ENCODE measurements at regions not wholly inside any gene's neighbourhood (a gene's known extent, or its start where the extent isn't known, plus 50 kb on each side); places are given as distances from the start of the nearest gene placed in this dataset.
A peak's percentile ranks its signal among the peaks of the same experiment; 100 is the strongest.
"Not testable (repeated sequence)": the region's sequence is repeated elsewhere in the genome, so short reads cannot be mapped to it uniquely, and the experiment has no call there.

- H3K9ac ChIP-seq, result no peak overlapping the region
- H3K79me2 ChIP-seq (ENCODE audit: insufficient read depth), result no peaks in the 10 kb centered on the region
- TF ChIP-seq EZH2phosphoT487 (IDR thresholded peaks at IDR 0.05; ENCODE audit: insufficient read depth, low read depth) (no peak), EZH2 (IDR thresholded peaks at IDR 0.05; ENCODE audit: insufficient read depth, poor library complexity, severe bottlenecking) (no peak)
- peak; percentile 16 for DNase-seq
- H2AFZ ChIP-seq, result no peak overlapping the region
- H3K27ac ChIP-seq, result no peak overlapping the region
- no peaks in the 10 kb centered on the region for H4K20me1 ChIP-seq (ENCODE audit: insufficient read depth)
- WGBS, 2 experiments (ENCODE audit: low coverage in 1 of 2, low lambda C conversion rate in 2 of 2, missing lambda C conversion rate in 2 of 2), result 5 to 12% methylated on average over 1 of the region's 1 CpG
- H3K9me2 ChIP-seq (ENCODE audit: insufficient read depth), result no peaks in the 10 kb centered on the region
- no peak overlapping the region for H3K4me3 ChIP-seq
- H3K9me3 ChIP-seq (ENCODE audit: low read depth), result no peaks in the 10 kb centered on the region
- H3K27me3 ChIP-seq (replicated peaks; ENCODE audit: insufficient read depth), result no peaks in the 10 kb centered on the region
- no peaks in the 10 kb centered on the region for H3F3A ChIP-seq (ENCODE audit: insufficient read depth)
- in situ Hi-C loops (cut with MboI), result no loop called here
- H3K36me3 ChIP-seq (ENCODE audit: low read depth), result no peaks in the 10 kb centered on the region
- H3K4me2 ChIP-seq (ENCODE audit: unreplicated experiment), result no peak overlapping the region
- H3K4me1 ChIP-seq (ENCODE audit: insufficient read depth), result no peaks in the 10 kb centered on the region
These were observed 213.3 kb upstream of the FBXL7 start for GRCh38 chr5:15286650-15287049.

GRCh38 chr5:15285901-15286583 is 213.9 kb upstream of the FBXL7 start:
- DNase-seq, result peak; percentile 65
- peak overlapping the region; percentile 45; the same call in 1 of the 2 replicates for H2AFZ ChIP-seq
- no peak overlapping the region for H3K4me3 ChIP-seq

GRCh38 chr5:15284706-15285105 is 215.3 kb upstream of the FBXL7 start:
- H3K27me3 ChIP-seq (replicated peaks; ENCODE audit: insufficient read depth), result no peaks in the 10 kb centered on the region
- H3K79me2 ChIP-seq (ENCODE audit: insufficient read depth), result no peaks in the 10 kb centered on the region
- H3K4me1 ChIP-seq (ENCODE audit: insufficient read depth), result no peaks in the 10 kb centered on the region
- in situ Hi-C loops (cut with MboI), result no loop called here
- H3K27ac ChIP-seq, result no peak overlapping the region
- no peak overlapping the region for H2AFZ ChIP-seq
- H3K9me2 ChIP-seq (ENCODE audit: insufficient read depth), result no peaks in the 10 kb centered on the region
- H3K4me2 ChIP-seq (ENCODE audit: unreplicated experiment), result no peak overlapping the region
- H3F3A ChIP-seq (ENCODE audit: insufficient read depth), result no peaks in the 10 kb centered on the region
- no peaks in the 10 kb centered on the region for H3K36me3 ChIP-seq (ENCODE audit: low read depth)
- no peaks in the 10 kb centered on the region for H3K9me3 ChIP-seq (ENCODE audit: low read depth)
- H4K20me1 ChIP-seq (ENCODE audit: insufficient read depth), result no peaks in the 10 kb centered on the region
- H3K4me3 ChIP-seq, result no peak overlapping the region
- H3K9ac ChIP-seq, result no peak overlapping the region
- TF ChIP-seq EZH2phosphoT487 (IDR thresholded peaks at IDR 0.05; ENCODE audit: insufficient read depth, low read depth) (no peak), EZH2 (IDR thresholded peaks at IDR 0.05; ENCODE audit: insufficient read depth, poor library complexity, severe bottlenecking) (no peak)
- no peak for DNase-seq

More at GRCh38 chr5:15285901-15286583, 213.9 kb upstream of the FBXL7 start:
- H3K36me3 ChIP-seq (ENCODE audit: low read depth), result no peaks in the 10 kb centered on the region
- no peaks in the 10 kb centered on the region for H3K9me2 ChIP-seq (ENCODE audit: insufficient read depth)
- H4K20me1 ChIP-seq (ENCODE audit: insufficient read depth), result no peaks in the 10 kb centered on the region
- no peaks in the 10 kb centered on the region for H3F3A ChIP-seq (ENCODE audit: insufficient read depth)
- 32% methylated on average over 5 of the region's 5 CpGs for WGBS, 2 experiments (ENCODE audit: low coverage in 1 of 2, low lambda C conversion rate in 2 of 2, missing lambda C conversion rate in 2 of 2)
- in situ Hi-C loops (cut with MboI), result no loop called here
- H3K27me3 ChIP-seq (replicated peaks; ENCODE audit: insufficient read depth), result no peaks in the 10 kb centered on the region
- TF ChIP-seq EZH2 (IDR thresholded peaks at IDR 0.05; ENCODE audit: insufficient read depth, poor library complexity, severe bottlenecking), result no peak
- no peak for TF ChIP-seq EZH2phosphoT487 (IDR thresholded peaks at IDR 0.05; ENCODE audit: insufficient read depth, low read depth)
- no peak overlapping the region for H3K4me2 ChIP-seq (ENCODE audit: unreplicated experiment)
- no peaks in the 10 kb centered on the region for H3K4me1 ChIP-seq (ENCODE audit: insufficient read depth)
- no peak overlapping the region for H3K9ac ChIP-seq
- no peaks in the 10 kb centered on the region for H3K79me2 ChIP-seq (ENCODE audit: insufficient read depth)
- no peaks in the 10 kb centered on the region for H3K9me3 ChIP-seq (ENCODE audit: low read depth)
- no peak overlapping the region for H3K27ac ChIP-seq

GRCh38 chr5:15283076-15283475 is 216.9 kb upstream of the FBXL7 start:
- no peak overlapping the region for H3K4me2 ChIP-seq (ENCODE audit: unreplicated experiment)
- H3K36me3 ChIP-seq (ENCODE audit: low read depth), result no peaks in the 10 kb centered on the region
- TF ChIP-seq EZH2 (IDR thresholded peaks at IDR 0.05; ENCODE audit: insufficient read depth, poor library complexity, severe bottlenecking) (no peak), EZH2phosphoT487 (IDR thresholded peaks at IDR 0.05; ENCODE audit: insufficient read depth, low read depth) (no peak)
- H3K4me3 ChIP-seq, result no peak overlapping the region
- no peaks in the 10 kb centered on the region for H3K79me2 ChIP-seq (ENCODE audit: insufficient read depth)
- H3K27ac ChIP-seq, result no peak overlapping the region
- no peaks in the 10 kb centered on the region for H3K9me3 ChIP-seq (ENCODE audit: low read depth)
- no peaks in the 10 kb centered on the region for H3K4me1 ChIP-seq (ENCODE audit: insufficient read depth)
- WGBS, 2 experiments (ENCODE audit: low coverage in 1 of 2, low lambda C conversion rate in 2 of 2, missing lambda C conversion rate in 2 of 2), result 44 to 59% methylated on average over 2 of the region's 2 CpGs
- in situ Hi-C loops (cut with MboI), result no loop called here
- H4K20me1 ChIP-seq (ENCODE audit: insufficient read depth), result no peaks in the 10 kb centered on the region
- H3K9ac ChIP-seq, result no peak overlapping the region
- H3K9me2 ChIP-seq (ENCODE audit: insufficient read depth), result no peaks in the 10 kb centered on the region
- no peak overlapping the region for H2AFZ ChIP-seq
- DNase-seq, result no peak
- no peaks in the 10 kb centered on the region for H3F3A ChIP-seq (ENCODE audit: insufficient read depth)
- H3K27me3 ChIP-seq (replicated peaks; ENCODE audit: insufficient read depth), result no peaks in the 10 kb centered on the region

GRCh38 chr5:15282611-15283010 is 217.4 kb upstream of the FBXL7 start:
- H4K20me1 ChIP-seq (ENCODE audit: insufficient read depth), result no peaks in the 10 kb centered on the region
- H3K4me1 ChIP-seq (ENCODE audit: insufficient read depth), result no peaks in the 10 kb centered on the region
- H3K4me2 ChIP-seq (ENCODE audit: unreplicated experiment), result no peak overlapping the region
- H3K9me2 ChIP-seq (ENCODE audit: insufficient read depth), result no peaks in the 10 kb centered on the region
- no peak overlapping the region for H3K4me3 ChIP-seq
- H3K27me3 ChIP-seq (replicated peaks; ENCODE audit: insufficient read depth), result no peaks in the 10 kb centered on the region
- no peaks in the 10 kb centered on the region for H3K79me2 ChIP-seq (ENCODE audit: insufficient read depth)
- in situ Hi-C loops (cut with MboI), result no loop called here
- no peaks in the 10 kb centered on the region for H3K36me3 ChIP-seq (ENCODE audit: low read depth)
- no peak overlapping the region for H2AFZ ChIP-seq
- TF ChIP-seq EZH2phosphoT487 (IDR thresholded peaks at IDR 0.05; ENCODE audit: insufficient read depth, low read depth) (no peak), EZH2 (IDR thresholded peaks at IDR 0.05; ENCODE audit: insufficient read depth, poor library complexity, severe bottlenecking) (no peak)
- no peak for DNase-seq
- WGBS, 2 experiments (ENCODE audit: low coverage in 1 of 2, low lambda C conversion rate in 2 of 2, missing lambda C conversion rate in 2 of 2), result 28 to 34% methylated on average over 2 of the region's 2 CpGs
- H3K9me3 ChIP-seq (ENCODE audit: low read depth), result no peaks in the 10 kb centered on the region
- H3K9ac ChIP-seq, result no peak overlapping the region
- H3K27ac ChIP-seq, result no peak overlapping the region
- H3F3A ChIP-seq (ENCODE audit: insufficient read depth), result no peaks in the 10 kb centered on the region

- in situ Hi-C loops (cut with MboI); H3K27me3 ChIP-seq (replicated peaks; ENCODE audit: insufficient read depth); H4K20me1 ChIP-seq (ENCODE audit: insufficient read depth); H3K27ac ChIP-seq; H3K9me3 ChIP-seq (ENCODE audit: low read depth); H2AFZ ChIP-seq; H3K4me3 ChIP-seq; DNase-seq; H3K9ac ChIP-seq; H3K79me2 ChIP-seq (ENCODE audit: insufficient read depth); H3F3A ChIP-seq (ENCODE audit: insufficient read depth); H3K4me1 ChIP-seq (ENCODE audit: insufficient read depth); H3K9me2 ChIP-seq (ENCODE audit: insufficient read depth); H3K4me2 ChIP-seq (ENCODE audit: unreplicated experiment); H3K36me3 ChIP-seq (ENCODE audit: low read depth): not testable (repeated sequence)
- 41 to 65% methylated on average over 9 of the region's 9 CpGs for WGBS, 2 experiments (ENCODE audit: low coverage in 1 of 2, low lambda C conversion rate in 2 of 2, missing lambda C conversion rate in 2 of 2)
These were observed 228.4 kb upstream of the FBXL7 start for GRCh38 chr5:15271596-15271995.
